ENCODE measurements at regions not wholly inside any gene's neighbourhood (a gene's known extent, or its start where the extent isn't known, plus 50 kb on each side); places are given as distances from the start of the nearest gene placed in this dataset.

GRCh38 chr11:114896594-114896993, 218.3 kb downstream of the NXPE2 start:
- TF ChIP-seq POLR2AphosphoS5 (IDR thresholded peaks at IDR 0.05; ENCODE audit: insufficient read depth in 1 of 2, low read depth in 1 of 2), result no peak
- no peak for TF ChIP-seq CTCF (IDR thresholded peaks at IDR 0.05)
